ENCODE measurements at regions not wholly inside any gene's neighbourhood (a gene's known extent, or its start where the extent isn't known, plus 50 kb on each side); places are given as distances from the start of the nearest gene placed in this dataset.

DNA sequence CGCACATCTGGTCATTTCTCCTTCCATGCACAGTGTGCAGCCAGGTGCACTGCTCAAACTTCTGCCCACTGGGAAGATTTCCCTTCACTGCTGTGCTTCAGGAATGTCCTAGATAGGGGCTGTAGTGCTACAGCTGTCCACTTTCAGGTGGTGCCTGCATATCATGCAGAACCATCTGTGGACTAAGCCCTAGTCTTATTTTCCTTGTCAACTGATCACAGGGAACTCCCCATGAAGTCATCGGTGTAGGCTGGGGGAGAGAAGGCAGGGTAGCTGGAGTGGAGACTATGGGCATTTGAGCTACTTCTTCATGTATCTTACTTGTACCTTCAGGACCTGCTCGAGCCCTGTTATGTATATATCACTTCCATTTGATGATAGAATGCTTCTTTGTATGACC, 150.9 kb upstream of the PLCXD3 start:
- Histone ChIP-seq H3K4me3 (ENCODE audit: control insufficient read depth in 2 of 3, extremely low read depth in 1 of 3, insufficient read depth in 2 of 3, low read depth in 1 of 3, low read length in 3 of 3) (no peak overlapping the region), H4K20me1 (ENCODE audit: control insufficient read depth, extremely low read depth, insufficient read depth, low read length) (no peaks in the 10 kb centered on the region), H3K4me2 (ENCODE audit: control insufficient read depth, extremely low read depth, insufficient read depth, low read depth, low read length) (no peak overlapping the region), H3K9ac (ENCODE audit: control insufficient read depth, extremely low read depth, insufficient read depth, low read length) (no peak overlapping the region), H3K9me3 (ENCODE audit: control insufficient read depth, low read depth, low read length) (no peaks in the 10 kb centered on the region), H3K36me3 (ENCODE audit: control insufficient read depth in 2 of 2, extremely low read depth in 1 of 2, insufficient read depth in 2 of 2, low read length in 2 of 2) (no peaks in the 10 kb centered on the region), H3K9me1 (ENCODE audit: control insufficient read depth, extremely low read depth, insufficient read depth, low read length) (no peaks in the 10 kb centered on the region), H3K4me1 (ENCODE audit: control insufficient read depth, extremely low read depth, insufficient read depth, low read length) (no peaks in the 10 kb centered on the region), H2AFZ (ENCODE audit: control insufficient read depth, low read length) (no peak overlapping the region), H3K27ac (ENCODE audit: control insufficient read depth, insufficient read depth, low read length) (no peak overlapping the region), H3K79me2 (ENCODE audit: control insufficient read depth, insufficient read depth, low read length) (no peaks in the 10 kb centered on the region), H3K27me3 (ENCODE audit: control insufficient read depth, extremely low read depth, insufficient read depth, low read length) (no peaks in the 10 kb centered on the region)
- no peak for DNase-seq (ENCODE audit: low read depth, low spot score)
- dilution Hi-C loops (cut with MboI; ENCODE audit: extremely low pct_ligation_motif_present, low sequenced_read_pairs): no loop called here
- no peak for FAIRE-seq
- TF ChIP-seq EZH2 (IDR thresholded peaks at IDR 0.05; ENCODE audit: low read length): no peak
- TF ChIP-seq, protein P1, sequence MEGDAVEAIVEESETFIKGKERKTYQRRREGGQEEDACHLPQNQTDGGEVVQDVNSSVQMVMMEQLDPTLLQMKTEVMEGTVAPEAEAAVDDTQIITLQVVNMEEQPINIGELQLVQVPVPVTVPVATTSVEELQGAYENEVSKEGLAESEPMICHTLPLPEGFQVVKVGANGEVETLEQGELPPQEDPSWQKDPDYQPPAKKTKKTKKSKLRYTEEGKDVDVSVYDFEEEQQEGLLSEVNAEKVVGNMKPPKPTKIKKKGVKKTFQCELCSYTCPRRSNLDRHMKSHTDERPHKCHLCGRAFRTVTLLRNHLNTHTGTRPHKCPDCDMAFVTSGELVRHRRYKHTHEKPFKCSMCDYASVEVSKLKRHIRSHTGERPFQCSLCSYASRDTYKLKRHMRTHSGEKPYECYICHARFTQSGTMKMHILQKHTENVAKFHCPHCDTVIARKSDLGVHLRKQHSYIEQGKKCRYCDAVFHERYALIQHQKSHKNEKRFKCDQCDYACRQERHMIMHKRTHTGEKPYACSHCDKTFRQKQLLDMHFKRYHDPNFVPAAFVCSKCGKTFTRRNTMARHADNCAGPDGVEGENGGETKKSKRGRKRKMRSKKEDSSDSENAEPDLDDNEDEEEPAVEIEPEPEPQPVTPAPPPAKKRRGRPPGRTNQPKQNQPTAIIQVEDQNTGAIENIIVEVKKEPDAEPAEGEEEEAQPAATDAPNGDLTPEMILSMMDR (optimal IDR thresholded peaks at IDR 0.05 in 1 of 3, IDR thresholded peaks at IDR 0.05 in 1 of 3, conservative IDR thresholded peaks at IDR 0.05 in 1 of 3; ENCODE audit: extremely low read depth in 1 of 3, insufficient read depth in 2 of 3, low read length in 3 of 3): no peak

GRCh38 chr5:41656597-41656996, 146.2 kb upstream of the PLCXD3 start:
- DNase-seq (ENCODE audit: low read depth, low spot score) (no peak), FAIRE-seq (no peak)
- H4K20me1 ChIP-seq (ENCODE audit: control insufficient read depth, extremely low read depth, insufficient read depth, low read length): no peaks in the 10 kb centered on the region
- no peak overlapping the region for H3K27ac ChIP-seq (ENCODE audit: control insufficient read depth, insufficient read depth, low read length)
- H3K9ac ChIP-seq (ENCODE audit: control insufficient read depth, extremely low read depth, insufficient read depth, low read length): no peak overlapping the region
- no peak overlapping the region for H3K4me3 ChIP-seq (ENCODE audit: control insufficient read depth in 2 of 3, extremely low read depth in 1 of 3, insufficient read depth in 2 of 3, low read depth in 1 of 3, low read length in 3 of 3)
- H3K9me3 ChIP-seq (ENCODE audit: control insufficient read depth, low read depth, low read length): no peaks in the 10 kb centered on the region
- H3K4me2 ChIP-seq (ENCODE audit: control insufficient read depth, extremely low read depth, insufficient read depth, low read depth, low read length): no peak overlapping the region
- H3K79me2 ChIP-seq (ENCODE audit: control insufficient read depth, insufficient read depth, low read length): no peaks in the 10 kb centered on the region
- no peaks in the 10 kb centered on the region for H3K27me3 ChIP-seq (ENCODE audit: control insufficient read depth, extremely low read depth, insufficient read depth, low read length)
- H3K4me1 ChIP-seq (ENCODE audit: control insufficient read depth, extremely low read depth, insufficient read depth, low read length): no peaks in the 10 kb centered on the region
- TF ChIP-seq EZH2 (IDR thresholded peaks at IDR 0.05; ENCODE audit: low read length): no peak
- TF ChIP-seq, protein P1 (optimal IDR thresholded peaks at IDR 0.05 in 1 of 3, IDR thresholded peaks at IDR 0.05 in 1 of 3, conservative IDR thresholded peaks at IDR 0.05 in 1 of 3; ENCODE audit: extremely low read depth in 1 of 3, insufficient read depth in 2 of 3, low read length in 3 of 3): no peak
- no peaks in the 10 kb centered on the region for H3K9me1 ChIP-seq (ENCODE audit: control insufficient read depth, extremely low read depth, insufficient read depth, low read length)
- no peak overlapping the region for H2AFZ ChIP-seq (ENCODE audit: control insufficient read depth, low read length)
- H3K36me3 ChIP-seq (ENCODE audit: control insufficient read depth in 2 of 2, extremely low read depth in 1 of 2, insufficient read depth in 2 of 2, low read length in 2 of 2): no peaks in the 10 kb centered on the region
- dilution Hi-C loops (cut with MboI; ENCODE audit: extremely low pct_ligation_motif_present, low sequenced_read_pairs): no loop called here
